Sigmoid colon (tissue), 6 donors: ENCODE measurements at regions not wholly inside any gene's neighbourhood (a gene's known extent, or its start where the extent isn't known, plus 50 kb on each side); places are given as distances from the start of the nearest gene placed in this dataset.

ENCODE experiments used
- DNase-seq: peaks from one replicate; pipeline ENCODE4 v3.0.0-alpha.2; 2019
- H3K27ac ChIP-seq, 4 donors: fragments of 200-600 bp; sonication (generic); one replicate each; pipeline ENCODE4 v1.5.1; 2016 to 2019; ENCODE audit warnings: mild to moderate bottlenecking in 1 of 4
- H3K27me3 ChIP-seq, 3 donors: fragments of 200-600 bp; sonication (generic); one replicate each; pipeline ENCODE4 v1.5.1; 2019; ENCODE audit warnings: mild to moderate bottlenecking in 1 of 3
- H3K36me3 ChIP-seq, 4 donors: fragments of 200-600 bp; sonication (generic); one replicate each; pipeline ENCODE4 v1.5.1; 2016 to 2019
- H3K4me1 ChIP-seq, 4 donors: fragments of 200-600 bp; sonication (generic); one replicate each; pipeline ENCODE4 v1.5.1; 2017 to 2019
- H3K4me3 ChIP-seq, 4 donors: fragments of 200-600 bp; sonication (generic); one replicate each; pipeline ENCODE4 v1.5.1; 2017 to 2019; ENCODE audit warnings: mild to moderate bottlenecking in 2 of 4, moderate library complexity in 1 of 4
- H3K9me3 ChIP-seq, 4 donors: fragments of 200-600 bp in 3 of 4; sonication (generic) in 3 of 4; one replicate each; pipeline versions ENCODE4 v1.5.1 to v1.6.1; 2013 to 2019
- EP300 ChIP-seq, 4 donors: sonication (generic); formaldehyde crosslinking; IDR thresholded peaks; one replicate each; pipeline ENCODE4 v1.6.1; 2017; ENCODE audit warnings: antibody characterized with exemption in 4 of 4
- POLR2A ChIP-seq, 2 donors: fragments of 450-650 bp; IDR thresholded peaks; one replicate each; pipeline ENCODE4 v1.6.1; 2016; ENCODE audit warnings: antibody characterized with exemption in 2 of 2, mild to moderate bottlenecking in 2 of 2, moderate library complexity in 2 of 2
- POLR2AphosphoS5 ChIP-seq, 4 donors: sonication (generic); formaldehyde crosslinking; IDR thresholded peaks; one replicate each; pipeline ENCODE4 v1.6.1; 2017; ENCODE audit warnings: antibody characterized with exemption in 4 of 4
- WGBS, 2 donors: extraction: QIAGEN DNeasy Blood & Tissue Kit; methylation state at CpG; one replicate each; pipeline ENCODE4 v1.1.7; 2013; 5-methylcytosine and 5-hydroxymethylcytosine counted together
- intact Hi-C: fragments of 100-400 bp; cut with DNase I; formaldehyde crosslinking; loops from one replicate; pipeline ENCODE4 v1.15.1; 2023
- TF ChIP-seq, protein P1 (sequence below), 4 experiments: fragments of 450-650 bp in 3 of 4; fragments of 200-600 bp in 1 of 4; IDR thresholded peaks; one replicate each; pipeline ENCODE4 v1.5.1; 2016 to 2019; ENCODE audit warnings: antibody characterized with exemption in 4 of 4, mild to moderate bottlenecking in 3 of 4, moderate library complexity in 2 of 4
- donor health status: healthy with polysubstance abuse.
- donor health status: healthy.

- 31 to 34% methylated on average over 5 of the region's 5 CpGs for WGBS, 2 donors
Measured at GRCh38 chr16:54360681-54361080, 74.1 kb upstream of the IRX3 start.

DNA sequence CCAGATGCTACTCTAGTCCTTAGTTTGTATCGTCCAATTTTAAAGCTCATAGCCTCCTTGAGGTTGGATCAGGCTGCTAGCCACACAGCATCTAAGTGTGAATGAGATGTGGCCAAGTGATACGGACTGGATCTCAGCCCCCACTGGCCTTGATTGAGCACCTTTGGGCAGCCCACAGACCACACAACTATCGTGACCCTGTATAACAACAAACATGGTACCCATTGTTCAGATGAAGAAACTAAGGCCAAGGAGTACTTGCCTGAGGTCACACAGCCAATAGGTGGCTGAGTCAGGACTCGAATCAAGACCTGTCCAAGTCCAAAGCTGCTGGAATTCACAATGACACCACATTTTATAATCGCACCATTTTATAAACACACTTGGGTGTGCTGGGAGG is 73.0 kb upstream of the IRX3 start:
- Histone ChIP-seq H3K4me1 (no peaks in the 10 kb centered on the region), H3K4me3 (no peak overlapping the region), H3K9me3 (peaks cover 0 to 3% (median 0%) of the 10 kb centered on the region in 4 donors), H3K36me3 (no peaks in the 10 kb centered on the region), H3K27ac (no peak overlapping the region), H3K27me3 (peaks cover 8 to 72% (median 12%) of the 10 kb centered on the region in 3 donors)
- no peak for DNase-seq
- whole genome bisulfite sequencing, 2 donors: 64 to 76% methylated on average over 5 of the region's 5 CpGs
- intact Hi-C loops: no loop called here
- TF ChIP-seq, protein P1, sequence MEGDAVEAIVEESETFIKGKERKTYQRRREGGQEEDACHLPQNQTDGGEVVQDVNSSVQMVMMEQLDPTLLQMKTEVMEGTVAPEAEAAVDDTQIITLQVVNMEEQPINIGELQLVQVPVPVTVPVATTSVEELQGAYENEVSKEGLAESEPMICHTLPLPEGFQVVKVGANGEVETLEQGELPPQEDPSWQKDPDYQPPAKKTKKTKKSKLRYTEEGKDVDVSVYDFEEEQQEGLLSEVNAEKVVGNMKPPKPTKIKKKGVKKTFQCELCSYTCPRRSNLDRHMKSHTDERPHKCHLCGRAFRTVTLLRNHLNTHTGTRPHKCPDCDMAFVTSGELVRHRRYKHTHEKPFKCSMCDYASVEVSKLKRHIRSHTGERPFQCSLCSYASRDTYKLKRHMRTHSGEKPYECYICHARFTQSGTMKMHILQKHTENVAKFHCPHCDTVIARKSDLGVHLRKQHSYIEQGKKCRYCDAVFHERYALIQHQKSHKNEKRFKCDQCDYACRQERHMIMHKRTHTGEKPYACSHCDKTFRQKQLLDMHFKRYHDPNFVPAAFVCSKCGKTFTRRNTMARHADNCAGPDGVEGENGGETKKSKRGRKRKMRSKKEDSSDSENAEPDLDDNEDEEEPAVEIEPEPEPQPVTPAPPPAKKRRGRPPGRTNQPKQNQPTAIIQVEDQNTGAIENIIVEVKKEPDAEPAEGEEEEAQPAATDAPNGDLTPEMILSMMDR (IDR thresholded peaks at IDR 0.05): no peak
- no peak for TF ChIP-seq EP300 (IDR thresholded peaks at IDR 0.05)
- TF ChIP-seq POLR2AphosphoS5 (IDR thresholded peaks at IDR 0.05): no peak

More at GRCh38 chr16:54360681-54361080, 74.1 kb upstream of the IRX3 start:
- Histone ChIP-seq H3K36me3 (no peaks in the 10 kb centered on the region), H3K4me3 (no peak overlapping the region), H3K27ac (no peak overlapping the region), H3K4me1 (no peaks in the 10 kb centered on the region), H3K27me3 (peaks cover 8 to 74% (median 12%) of the 10 kb centered on the region in 3 donors), H3K9me3 (no peaks in the 10 kb centered on the region)
- intact Hi-C loops: no loop called here
- no peak for DNase-seq
- TF ChIP-seq POLR2AphosphoS5 (IDR thresholded peaks at IDR 0.05) (no peak), EP300 (IDR thresholded peaks at IDR 0.05) (no peak), POLR2A (IDR thresholded peaks at IDR 0.05) (no peak)
- TF ChIP-seq, protein P1 (IDR thresholded peaks at IDR 0.05): no peak

DNA sequence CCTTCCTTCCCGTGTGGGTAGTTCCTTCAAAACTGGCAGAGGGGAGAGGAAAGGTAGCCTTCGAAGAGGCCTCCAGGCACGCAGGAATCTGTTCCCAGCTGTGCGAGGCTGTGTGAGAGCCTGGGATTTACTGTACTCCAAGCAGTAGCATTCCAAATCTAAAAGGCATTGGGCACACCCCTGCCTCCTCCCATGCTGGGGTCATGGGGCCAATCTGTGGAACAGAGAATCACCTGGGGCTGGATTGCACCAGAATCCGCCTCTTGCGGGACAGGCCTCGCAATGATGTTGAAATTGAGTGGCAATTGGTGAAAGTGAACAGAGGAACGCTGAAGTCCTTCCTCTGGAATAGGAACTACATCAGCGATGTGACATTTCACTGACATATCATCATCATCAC is 72.5 kb upstream of the IRX3 start:
- WGBS, 2 donors: 76 to 83% methylated on average over 9 of the region's 9 CpGs
- H3K27me3 ChIP-seq: peaks cover 8 to 67% (median 12%) of the 10 kb centered on the region in 3 donors

GRCh38 chr16:54356391-54356790 is 69.8 kb upstream of the IRX3 start:
- intact Hi-C loops: no loop called here

More for the DNA sequence above, 72.5 kb upstream of the IRX3 start:
- peaks cover 0 to 4% (median 3%) of the 10 kb centered on the region in 4 donors for H3K9me3 ChIP-seq
- DNase-seq: no peak
- H3K27ac ChIP-seq: no peak overlapping the region
- no peak overlapping the region for H3K4me3 ChIP-seq
- TF ChIP-seq POLR2A (IDR thresholded peaks at IDR 0.05) (no peak), POLR2AphosphoS5 (IDR thresholded peaks at IDR 0.05) (no peak), EP300 (IDR thresholded peaks at IDR 0.05) (no peak)
- TF ChIP-seq, protein P1 (IDR thresholded peaks at IDR 0.05): no peak
- intact Hi-C loops: no loop called here
- no peaks in the 10 kb centered on the region for H3K4me1 ChIP-seq
- H3K36me3 ChIP-seq: no peaks in the 10 kb centered on the region

More at GRCh38 chr16:54356391-54356790, 69.8 kb upstream of the IRX3 start:
- Histone ChIP-seq H3K27ac (no peak overlapping the region), H3K27me3 (peaks cover 3 to 40% (median 12%) of the 10 kb centered on the region in 3 donors), H3K4me1 (no peaks in the 10 kb centered on the region), H3K4me3 (no peak overlapping the region), H3K36me3 (no peaks in the 10 kb centered on the region), H3K9me3 (peaks cover 0 to 7% (median 4%) of the 10 kb centered on the region in 4 donors)
- WGBS, 2 donors: 65 to 82% methylated on average over 1 of the region's 1 CpG
- no peak for DNase-seq
- no peak for TF ChIP-seq POLR2A (IDR thresholded peaks at IDR 0.05)
- no peak for TF ChIP-seq EP300 (IDR thresholded peaks at IDR 0.05)
- TF ChIP-seq POLR2AphosphoS5 (IDR thresholded peaks at IDR 0.05): no peak
- TF ChIP-seq, protein P1 (IDR thresholded peaks at IDR 0.05): no peak
